ENCODE measurements at regions not wholly inside any gene's neighbourhood (a gene's known extent, or its start where the extent isn't known, plus 50 kb on each side); places are given as distances from the start of the nearest gene placed in this dataset.

- DNase-seq: no peak
These were observed 336.7 kb upstream of the C16orf82 start for GRCh38 chr16:26729951-26730541.

GRCh38 chr16:26731729-26732128 is 335.0 kb upstream of the C16orf82 start:
- DNase-seq: no peak

DNA sequence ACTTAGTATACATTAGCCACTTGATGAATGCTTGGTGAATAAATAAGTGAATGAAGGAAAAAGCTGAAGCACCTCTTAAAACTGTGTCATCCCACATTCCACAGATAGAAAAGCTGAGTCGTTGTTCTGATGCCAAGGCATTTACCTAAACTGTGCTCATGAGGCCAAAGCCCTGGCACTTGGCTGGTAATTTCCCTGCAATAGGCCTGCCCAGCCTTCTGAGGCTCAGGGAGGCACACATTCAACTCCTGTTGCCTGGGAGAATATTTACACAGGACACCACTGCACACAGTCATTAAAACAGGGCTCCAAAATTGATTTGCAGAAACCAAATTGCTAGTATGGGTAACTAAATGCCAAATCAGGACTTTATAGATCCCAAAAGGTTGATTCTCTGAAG is 333.0 kb upstream of the C16orf82 start:
- no peak for DNase-seq

GRCh38 chr16:26735521-26735920 is 331.2 kb upstream of the C16orf82 start:
- no peak for DNase-seq

- no peak for DNase-seq
These were observed 330.6 kb upstream of the C16orf82 start for GRCh38 chr16:26736084-26736483.

DNA sequence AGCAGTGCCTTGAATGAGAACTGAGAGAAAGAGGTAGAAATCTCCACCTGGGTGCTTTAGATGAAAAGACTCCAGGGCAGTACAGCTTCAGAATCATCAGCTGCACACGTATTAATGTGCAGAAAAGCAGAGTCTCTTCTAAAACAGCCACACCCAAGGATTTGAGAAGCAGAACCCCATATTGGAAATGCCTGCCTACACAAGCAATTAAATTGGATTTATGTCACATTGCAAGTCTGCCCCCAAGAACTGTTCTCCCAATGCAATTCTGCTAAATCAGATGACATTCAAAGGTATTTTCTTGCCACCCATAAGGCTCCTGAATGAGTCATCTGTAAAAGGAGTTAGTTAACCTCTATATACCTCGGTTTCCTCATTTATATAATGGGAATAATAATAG is 326.0 kb upstream of the C16orf82 start:
- DNase-seq: no peak

DNA sequence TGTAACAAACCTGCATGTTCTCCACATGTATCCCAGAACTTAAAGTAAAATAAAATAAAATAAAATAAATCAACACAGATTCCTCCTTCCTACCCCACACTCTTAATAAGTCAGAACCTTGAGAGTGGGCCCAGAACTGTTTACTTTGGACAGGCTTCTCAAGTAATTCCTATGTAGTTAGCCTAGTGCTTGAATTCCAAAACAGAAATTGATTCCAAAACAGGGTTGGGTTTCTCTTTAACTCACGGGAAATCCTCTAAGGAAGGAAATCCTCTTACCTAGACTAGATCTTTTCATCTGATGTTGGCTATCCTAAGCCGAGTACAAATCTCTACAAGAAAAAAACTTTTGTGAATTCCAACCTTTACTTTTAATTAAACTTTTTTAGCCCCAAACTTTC is 324.7 kb upstream of the C16orf82 start:
- no peak for DNase-seq

DNA sequence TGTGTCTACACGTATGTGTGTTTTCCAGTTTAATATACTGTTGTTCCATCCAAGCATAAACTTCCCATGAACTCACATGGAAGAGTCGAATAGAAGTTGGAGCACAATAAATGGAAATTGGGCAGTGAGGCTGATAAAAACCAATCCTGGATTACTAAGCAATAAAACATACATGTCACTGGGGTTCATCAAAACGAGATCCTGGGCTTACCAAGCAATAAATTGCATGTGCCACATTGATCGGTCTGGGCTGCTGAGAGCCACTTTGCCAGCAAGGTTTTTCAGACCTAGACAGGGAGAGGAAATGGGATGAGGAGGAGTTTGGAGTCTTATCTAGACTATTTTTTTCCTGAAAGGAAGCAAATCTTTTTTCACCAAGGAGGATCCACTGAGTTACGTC is 322.3 kb upstream of the C16orf82 start:
- DNase-seq: no peak

DNA sequence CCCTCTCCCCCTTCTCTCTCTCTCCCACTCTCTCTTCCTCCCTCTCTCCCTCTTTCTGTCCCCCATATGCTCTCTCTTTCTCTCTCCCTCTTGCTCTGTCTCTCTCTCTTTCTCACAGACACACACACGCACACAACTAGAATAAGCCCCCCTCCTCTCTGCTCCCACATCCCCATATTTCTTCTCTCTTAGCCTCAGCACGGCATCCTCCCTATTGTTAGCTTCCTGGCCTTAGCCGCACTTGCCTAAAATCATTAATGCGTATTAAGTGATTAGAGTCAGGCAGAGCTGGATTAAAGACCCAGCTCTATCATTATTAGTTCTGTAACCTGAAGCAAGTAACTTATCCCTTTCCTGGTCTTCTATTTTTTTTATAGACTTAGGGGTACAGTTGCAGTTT is 319.0 kb upstream of the C16orf82 start:
- no peak for DNase-seq

GRCh38 chr16:26749072-26749471 is 317.7 kb upstream of the C16orf82 start:
- no peak for DNase-seq

GRCh38 chr16:26752166-26752565 is 314.6 kb upstream of the C16orf82 start:
- DNase-seq: no peak

GRCh38 chr16:26756633-26757032 is 310.1 kb upstream of the C16orf82 start:
- DNase-seq: no peak

DNA sequence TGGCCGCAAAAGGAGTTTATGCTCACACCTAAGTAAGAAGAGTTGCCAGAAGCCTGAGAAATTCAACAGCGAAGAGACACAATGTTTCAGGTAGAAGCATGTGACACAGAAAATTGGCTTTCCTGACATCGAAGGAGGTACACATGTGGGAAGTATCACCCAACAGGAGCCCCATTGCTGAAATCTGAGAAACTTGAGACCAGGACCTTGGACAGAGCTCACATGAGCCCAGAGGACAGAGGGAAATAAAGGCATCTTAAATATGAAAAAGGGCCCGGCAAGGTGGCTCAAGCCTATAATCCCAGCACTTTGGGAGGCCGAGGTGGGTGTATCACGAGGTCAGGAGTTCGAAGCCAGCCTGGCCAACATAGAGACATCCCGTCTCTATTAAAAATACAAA is 304.1 kb upstream of the C16orf82 start:
- no peak for DNase-seq

DNA sequence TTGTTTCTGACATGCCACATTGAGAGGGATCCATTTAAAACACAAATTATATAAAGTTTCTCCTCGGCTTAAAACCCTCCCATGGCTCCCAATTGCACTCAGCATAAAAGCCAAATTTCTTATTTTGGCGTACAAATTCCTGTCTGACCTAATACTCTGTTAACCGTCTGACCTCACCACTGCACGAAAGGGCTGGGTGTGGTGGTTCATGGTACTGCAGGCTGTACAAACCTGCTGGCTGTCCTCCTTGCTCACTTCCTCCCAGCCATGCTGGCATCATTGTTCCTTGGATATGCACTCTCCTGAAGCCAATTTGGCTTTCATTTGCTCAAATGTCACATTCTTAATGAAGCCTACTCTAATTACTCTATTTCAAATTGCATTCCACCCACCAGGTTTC is 301.6 kb upstream of the C16orf82 start:
- no peak for DNase-seq

DNA sequence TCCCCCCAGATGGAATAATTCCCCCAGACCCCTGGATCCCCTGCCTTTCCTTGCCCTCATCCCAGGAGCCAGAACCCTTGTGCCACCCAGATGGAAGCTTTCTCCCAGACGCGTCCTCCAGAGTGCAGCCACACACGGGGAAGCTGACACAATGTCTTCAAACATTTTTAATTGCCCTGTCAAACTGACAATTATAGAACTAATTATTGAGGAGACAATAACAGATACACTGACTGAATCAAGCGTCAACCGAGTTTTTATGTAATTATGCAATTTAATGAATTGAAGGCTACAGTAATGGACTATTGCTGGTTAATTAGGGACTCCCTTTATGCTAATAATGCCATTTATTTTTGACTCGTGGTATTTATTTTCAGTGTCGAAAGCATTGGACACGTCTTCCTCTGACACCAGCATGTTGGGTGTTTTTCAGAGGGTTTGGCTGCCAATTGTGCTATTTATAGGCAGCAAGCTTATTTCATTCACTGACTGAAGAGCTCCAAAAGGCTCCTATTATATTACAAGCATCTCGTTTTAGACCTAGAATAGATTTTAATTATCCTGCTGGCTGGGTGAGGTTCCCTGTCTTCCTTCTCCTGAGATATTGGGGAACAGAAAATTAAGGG is 298.2 kb upstream of the C16orf82 start:
- no peak for DNase-seq

DNA sequence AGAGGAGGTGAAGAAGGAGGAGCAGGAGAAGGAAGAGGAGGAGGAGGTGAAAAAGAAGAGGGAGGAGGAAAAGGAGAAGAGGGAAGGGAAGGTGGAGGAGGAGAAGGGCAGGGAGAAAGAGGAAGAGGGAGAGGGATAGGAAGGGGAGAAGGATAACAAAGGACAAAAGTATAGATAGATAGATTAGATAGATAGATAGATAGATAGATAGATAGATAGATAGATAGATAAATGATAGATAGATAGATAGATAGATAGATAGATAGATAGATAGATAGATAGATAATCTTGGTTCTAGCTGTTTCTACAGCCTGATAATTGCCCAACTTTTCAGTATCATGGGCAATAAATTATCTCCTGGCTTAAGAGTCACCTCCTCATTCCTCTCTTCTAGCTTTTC is 296.2 kb upstream of the C16orf82 start:
- DNase-seq: no peak

GRCh38 chr16:26772503-26772902 is 294.2 kb upstream of the C16orf82 start:
- DNase-seq: no peak

DNA sequence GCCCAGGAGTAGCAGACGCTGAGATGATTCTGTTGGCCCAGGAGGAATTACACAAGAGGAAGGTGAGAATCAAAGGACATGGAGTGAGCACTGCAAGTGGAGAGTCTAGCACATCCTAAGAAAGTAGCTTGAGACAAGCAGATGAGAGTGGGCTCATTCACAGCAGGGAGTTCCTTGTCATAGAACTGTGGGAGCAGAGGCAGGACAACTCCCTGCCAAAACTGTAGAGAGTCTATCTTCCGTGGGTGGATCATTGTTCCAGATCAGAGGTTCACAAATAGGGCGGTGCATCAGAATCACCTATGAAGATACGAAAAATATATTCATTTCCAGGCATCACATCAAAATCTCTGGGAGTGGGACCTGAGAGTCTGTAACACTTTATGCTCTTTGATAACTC is 288.9 kb upstream of the C16orf82 start:
- DNase-seq: no peak

- no peak for DNase-seq
These were observed 278.8 kb upstream of the C16orf82 start for GRCh38 chr16:26787924-26788323.

DNA sequence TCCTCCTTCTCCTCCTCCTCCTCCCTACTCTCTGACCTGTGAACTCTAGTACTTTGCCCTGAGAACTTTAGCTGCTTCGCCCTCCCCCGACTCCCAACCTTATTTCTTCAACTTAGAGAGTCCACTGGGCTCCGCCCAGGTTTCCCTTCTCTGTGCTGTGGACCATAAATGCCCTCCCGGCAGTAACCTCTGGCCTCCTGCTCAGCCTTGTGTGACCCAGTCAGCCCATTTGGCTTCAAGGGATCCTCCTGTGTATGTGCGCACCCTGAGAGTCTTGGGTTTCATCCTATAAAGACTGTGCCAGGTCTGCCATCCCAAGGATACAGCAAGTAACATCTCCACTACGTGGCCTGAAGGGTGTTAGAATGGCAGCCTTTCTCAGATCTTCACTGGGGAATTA is 275.6 kb upstream of the C16orf82 start:
- DNase-seq: no peak

DNA sequence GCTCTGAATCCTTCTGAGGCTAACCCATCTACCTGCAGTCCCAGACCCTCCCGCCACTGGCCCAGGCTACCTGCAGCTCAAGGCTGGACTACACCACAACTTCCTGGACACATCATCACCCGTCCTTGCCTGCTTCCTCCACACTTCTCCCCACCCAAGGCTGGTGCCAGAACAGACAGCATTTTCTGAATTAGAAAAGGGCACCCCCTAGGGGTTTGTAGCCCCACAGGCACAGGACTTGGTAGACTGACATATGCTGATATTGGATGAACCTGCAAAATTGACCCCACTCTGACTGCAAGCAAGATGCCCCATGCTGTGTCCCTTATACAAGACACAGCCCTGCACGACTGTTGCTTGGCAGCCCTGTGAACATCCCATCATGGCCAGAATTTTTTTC is 271.5 kb upstream of the C16orf82 start:
- DNase-seq: no peak

- DNase-seq: no peak
These were observed 265.1 kb upstream of the C16orf82 start for GRCh38 chr16:26801628-26802027.

DNA sequence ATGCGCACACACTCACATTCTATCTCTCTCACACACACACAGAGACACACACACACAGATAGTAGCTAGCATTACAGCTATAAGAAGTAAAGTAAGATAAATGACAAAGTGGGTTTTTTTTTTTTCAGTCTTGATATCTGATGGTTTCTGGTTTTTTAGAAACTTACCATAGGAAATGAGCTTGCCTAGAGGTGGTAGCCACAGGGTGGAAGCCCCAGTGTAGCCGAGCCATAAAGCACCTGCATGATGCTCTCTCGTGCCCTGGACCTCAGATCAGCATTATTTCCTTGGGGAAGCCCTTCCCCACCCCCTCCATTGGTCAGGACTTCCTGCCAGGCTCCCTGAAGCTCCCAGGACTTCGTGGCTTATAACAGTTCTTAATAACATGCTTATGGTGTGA is 264.3 kb upstream of the C16orf82 start:
- no peak for DNase-seq

- no peak for DNase-seq
These were observed 263.8 kb upstream of the C16orf82 start for GRCh38 chr16:26802965-26803364.

DNA sequence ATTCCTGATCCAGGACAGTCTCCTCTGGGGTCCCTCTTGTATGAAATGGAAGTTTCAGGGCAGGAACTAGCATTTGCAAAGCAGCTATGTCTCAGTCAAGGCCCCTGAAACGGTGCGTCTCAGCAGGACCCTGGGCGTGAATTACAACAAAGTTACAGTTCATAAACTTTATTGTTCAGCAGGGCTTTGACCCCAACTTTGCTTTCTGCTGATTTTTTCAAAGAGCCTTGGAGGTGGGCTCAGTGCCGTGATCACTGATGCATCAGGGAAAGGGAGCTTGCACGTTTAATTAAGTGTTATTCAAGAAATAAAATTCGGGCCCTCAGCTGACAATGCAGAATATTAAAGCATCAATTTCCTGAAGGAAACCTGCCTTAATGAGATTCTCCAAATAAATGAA is 260.1 kb upstream of the C16orf82 start:
- no peak for DNase-seq

Measured in fibroblast of skin of scalp (primary cell).